ENCODE measurements at regions not wholly inside any gene's neighbourhood (a gene's known extent, or its start where the extent isn't known, plus 50 kb on each side); places are given as distances from the start of the nearest gene placed in this dataset.
A peak's percentile ranks its signal among the peaks of the same experiment; 100 is the strongest.

- no peaks in the 10 kb centered on the region for H3K9me3 ChIP-seq (ENCODE audit: low read depth)
- H3K9me2 ChIP-seq (ENCODE audit: insufficient read depth), result no peaks in the 10 kb centered on the region
- H3K27me3 ChIP-seq (replicated peaks; ENCODE audit: insufficient read depth), result no peaks in the 10 kb centered on the region
- H4K20me1 ChIP-seq (ENCODE audit: insufficient read depth), result no peaks in the 10 kb centered on the region
- H3K4me3 ChIP-seq, result peak overlapping the region; percentile 53
- peak overlapping the region; percentile 76 for H2AFZ ChIP-seq
- in situ Hi-C loops (cut with MboI), result no loop called here
- H3F3A ChIP-seq (ENCODE audit: insufficient read depth), result no peaks in the 10 kb centered on the region
- H3K36me3 ChIP-seq (ENCODE audit: low read depth), result no peaks in the 10 kb centered on the region
- no peaks in the 10 kb centered on the region for H3K79me2 ChIP-seq (ENCODE audit: insufficient read depth)
- H3K4me1 ChIP-seq (ENCODE audit: insufficient read depth), result peaks cover 8% of the 10 kb centered on the region
- H3K9ac ChIP-seq, result peak overlapping the region; percentile 6; the same call in 1 of the 2 replicates
- peak; percentile 69 for DNase-seq
- peak overlapping the region; percentile 60 for H3K4me2 ChIP-seq (ENCODE audit: unreplicated experiment)
- H3K27ac ChIP-seq, result no peak overlapping the region
- TF ChIP-seq EZH2phosphoT487 (IDR thresholded peaks at IDR 0.05; ENCODE audit: insufficient read depth, low read depth) (no peak), EZH2 (IDR thresholded peaks at IDR 0.05; ENCODE audit: insufficient read depth, poor library complexity, severe bottlenecking) (no peak)
- WGBS, 2 experiments (ENCODE audit: low coverage in 1 of 2, low lambda C conversion rate in 2 of 2, missing lambda C conversion rate in 2 of 2), result 10 to 15% methylated on average over 21 to 23 of the region's 23 CpGs
Observed at GRCh38 chr6:151681433-151682059, 125.9 kb upstream of the ESR1 start.

GRCh38 chr6:151682251-151682650, 125.2 kb upstream of the ESR1 start:
- in situ Hi-C loops (cut with MboI), result no loop called here
- peak overlapping the region; percentile 76; the same call in 1 of the 2 replicates for H2AFZ ChIP-seq
- peaks cover 8% of the 10 kb centered on the region for H3K4me1 ChIP-seq (ENCODE audit: insufficient read depth)

GRCh38 chr6:151682922-151683321, 124.6 kb upstream of the ESR1 start:
- no peak overlapping the region for H3K4me3 ChIP-seq

More at GRCh38 chr6:151682251-151682650, 125.2 kb upstream of the ESR1 start:
- H3K9ac ChIP-seq, result no peak overlapping the region
- H3K36me3 ChIP-seq (ENCODE audit: low read depth), result no peaks in the 10 kb centered on the region
- H3K9me3 ChIP-seq (ENCODE audit: low read depth), result no peaks in the 10 kb centered on the region
- no peak overlapping the region for H3K4me2 ChIP-seq (ENCODE audit: unreplicated experiment)
- no peaks in the 10 kb centered on the region for H3K9me2 ChIP-seq (ENCODE audit: insufficient read depth)
- DNase-seq, result no peak
- no peaks in the 10 kb centered on the region for H3K79me2 ChIP-seq (ENCODE audit: insufficient read depth)
- TF ChIP-seq EZH2 (IDR thresholded peaks at IDR 0.05; ENCODE audit: insufficient read depth, poor library complexity, severe bottlenecking), result no peak
- no peak for TF ChIP-seq EZH2phosphoT487 (IDR thresholded peaks at IDR 0.05; ENCODE audit: insufficient read depth, low read depth)
- no peak overlapping the region for H3K27ac ChIP-seq
- H3K4me3 ChIP-seq, result no peak overlapping the region
- H3K27me3 ChIP-seq (replicated peaks; ENCODE audit: insufficient read depth), result no peaks in the 10 kb centered on the region
- 47 to 60% methylated on average over 3 of the region's 3 CpGs for WGBS, 2 experiments (ENCODE audit: low coverage in 1 of 2, low lambda C conversion rate in 2 of 2, missing lambda C conversion rate in 2 of 2)
- no peaks in the 10 kb centered on the region for H3F3A ChIP-seq (ENCODE audit: insufficient read depth)
- no peaks in the 10 kb centered on the region for H4K20me1 ChIP-seq (ENCODE audit: insufficient read depth)

DNA sequence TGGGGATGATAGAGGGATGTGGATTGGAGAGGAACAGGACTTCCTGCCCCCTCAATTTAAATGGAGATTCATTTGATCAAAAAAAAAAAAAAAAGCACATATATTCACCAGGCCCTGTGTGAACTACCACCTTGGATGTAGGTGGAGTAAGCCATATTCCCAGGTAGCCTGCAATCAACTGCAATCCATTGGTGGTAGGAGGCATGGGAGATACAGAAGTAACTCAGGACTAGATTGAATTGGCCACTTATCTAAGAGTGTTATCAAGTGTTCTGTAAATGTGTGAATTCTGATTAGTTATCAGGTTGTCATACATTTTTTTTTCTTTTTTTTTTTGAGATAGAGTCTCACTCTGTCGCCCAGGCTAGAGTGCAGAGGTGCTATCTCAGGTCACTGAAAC, 124.1 kb upstream of the ESR1 start:
- no peak overlapping the region for H3K9ac ChIP-seq
- no peak for DNase-seq
- no peak overlapping the region for H2AFZ ChIP-seq
- H3K9me3 ChIP-seq (ENCODE audit: low read depth), result no peaks in the 10 kb centered on the region
- H3K27me3 ChIP-seq (replicated peaks; ENCODE audit: insufficient read depth), result no peaks in the 10 kb centered on the region
- no peaks in the 10 kb centered on the region for H3K9me2 ChIP-seq (ENCODE audit: insufficient read depth)
- H3K36me3 ChIP-seq (ENCODE audit: low read depth), result no peaks in the 10 kb centered on the region
- WGBS, 2 experiments (ENCODE audit: low coverage in 1 of 2, low lambda C conversion rate in 2 of 2, missing lambda C conversion rate in 2 of 2), result 79 to 81% methylated on average over 1 of the region's 1 CpG
- no peaks in the 10 kb centered on the region for H4K20me1 ChIP-seq (ENCODE audit: insufficient read depth)
- no peak overlapping the region for H3K27ac ChIP-seq
- in situ Hi-C loops (cut with MboI), result no loop called here
- no peak overlapping the region for H3K4me2 ChIP-seq (ENCODE audit: unreplicated experiment)
- TF ChIP-seq EZH2 (IDR thresholded peaks at IDR 0.05; ENCODE audit: insufficient read depth, poor library complexity, severe bottlenecking) (no peak), EZH2phosphoT487 (IDR thresholded peaks at IDR 0.05; ENCODE audit: insufficient read depth, low read depth) (no peak)
- H3K4me3 ChIP-seq, result no peak overlapping the region
- H3K4me1 ChIP-seq (ENCODE audit: insufficient read depth), result peaks cover 8% of the 10 kb centered on the region
- H3F3A ChIP-seq (ENCODE audit: insufficient read depth), result no peaks in the 10 kb centered on the region
- no peaks in the 10 kb centered on the region for H3K79me2 ChIP-seq (ENCODE audit: insufficient read depth)

More at GRCh38 chr6:151682922-151683321, 124.6 kb upstream of the ESR1 start:
- Histone ChIP-seq H4K20me1 (ENCODE audit: insufficient read depth) (no peaks in the 10 kb centered on the region), H3K9ac (no peak overlapping the region), H3K79me2 (ENCODE audit: insufficient read depth) (no peaks in the 10 kb centered on the region), H3K4me1 (ENCODE audit: insufficient read depth) (peaks cover 8% of the 10 kb centered on the region), H3K9me2 (ENCODE audit: insufficient read depth) (no peaks in the 10 kb centered on the region), H3K9me3 (ENCODE audit: low read depth) (no peaks in the 10 kb centered on the region), H2AFZ (no peak overlapping the region), H3K36me3 (ENCODE audit: low read depth) (no peaks in the 10 kb centered on the region), H3K4me2 (ENCODE audit: unreplicated experiment) (no peak overlapping the region), H3K27me3 (replicated peaks; ENCODE audit: insufficient read depth) (no peaks in the 10 kb centered on the region), H3F3A (ENCODE audit: insufficient read depth) (no peaks in the 10 kb centered on the region), H3K27ac (no peak overlapping the region)
- no peak for DNase-seq
- WGBS, 2 experiments (ENCODE audit: low coverage in 1 of 2, low lambda C conversion rate in 2 of 2, missing lambda C conversion rate in 2 of 2), result 93 to 94% methylated on average over 3 of the region's 3 CpGs
- in situ Hi-C loops (cut with MboI), result no loop called here
- TF ChIP-seq EZH2phosphoT487 (IDR thresholded peaks at IDR 0.05; ENCODE audit: insufficient read depth, low read depth) (no peak), EZH2 (IDR thresholded peaks at IDR 0.05; ENCODE audit: insufficient read depth, poor library complexity, severe bottlenecking) (no peak)

All from GM23248 (cell line).